IMR-90 (cell line): ENCODE measurements at regions not wholly inside any gene's neighbourhood (a gene's known extent, or its start where the extent isn't known, plus 50 kb on each side); places are given as distances from the start of the nearest gene placed in this dataset.

Experiments used
- ATAC-seq: fragments of 200-7000 bp; cut with Tn5 transposase; 2 replicates; pipeline ENCODE4 v1.9.1; 2020; ENCODE audit warnings: low read depth, mild to moderate bottlenecking, moderate library complexity
- BruUV-seq: library from RNA; stranded (reverse); fragments of 400-500 nt; replicated peaks from 2 replicates; lab custom pipeline; 2021; lab: Mats Ljungman, UMichigan
- CTCF ChIA-PET: fragments of 300-600 bp; formaldehyde crosslinking; extraction: SDS; loops from one replicate; lab custom pipeline; 2021; ENCODE audit warnings: antibody characterized with exemption; lab: Yijun Ruan, JAX
- POLR2A ChIA-PET: fragments of 300-600 bp; sonication (Branson Sonifier 250); formaldehyde crosslinking; loops from one replicate; lab custom pipeline; 2022; ENCODE audit warnings: antibody characterized with exemption; ENCODE audit not compliant: unreplicated experiment; lab: Charles Lee
- DNase-seq: peaks from one replicate; pipeline ENCODE4 v3.0.0; 2013
- H2AFZ ChIP-seq: replicated peaks from 2 replicates; pipeline ENCODE3; 2013; ENCODE audit warnings: low read length, mild to moderate bottlenecking; ENCODE audit not compliant: poor library complexity
- H2AK5ac ChIP-seq: 2 replicates; pipeline ENCODE4 v1.6.1; 2013; ENCODE audit warnings: low read depth, low read length, inconsistent platforms
- H2AK9ac ChIP-seq: replicated peaks from 2 replicates; pipeline ENCODE3; 2013; ENCODE audit warnings: mild to moderate bottlenecking, low read depth, low read length, moderate library complexity; ENCODE audit not compliant: poor library complexity
- H2BK120ac ChIP-seq: 2 replicates; pipeline ENCODE4 v1.6.1; 2013; ENCODE audit warnings: low read depth, low read length, inconsistent platforms
- H2BK15ac ChIP-seq: 3 replicates; pipeline ENCODE4 v1.6.1; 2013; ENCODE audit warnings: low read depth, low read length, inconsistent platforms
- H2BK20ac ChIP-seq: 2 replicates; pipeline ENCODE4 v1.6.1; 2013; ENCODE audit warnings: low read depth, mild to moderate bottlenecking, inconsistent platforms, low read length, moderate library complexity
- H2BK5ac ChIP-seq: 2 replicates; pipeline ENCODE4 v1.6.1; 2013; ENCODE audit warnings: mild to moderate bottlenecking, low read depth, low read length, inconsistent platforms; ENCODE audit not compliant: poor library complexity, severe bottlenecking
- H3K14ac ChIP-seq: replicated peaks from 2 replicates; pipeline ENCODE4 v1.6.1; 2013; ENCODE audit warnings: low read depth, low read length, inconsistent platforms
- H3K18ac ChIP-seq: 2 replicates; pipeline ENCODE4 v1.6.1; 2013; ENCODE audit warnings: low read depth, low read length, control low read depth
- H3K23ac ChIP-seq: 2 replicates; pipeline ENCODE4 v1.6.1; 2013; ENCODE audit warnings: low read depth, low read length, inconsistent platforms
- H3K27ac ChIP-seq: 2 replicates; pipeline ENCODE4 v1.5.1; 2013; ENCODE audit warnings: mild to moderate bottlenecking, control low read depth, low read length; ENCODE audit not compliant: insufficient read depth
- H3K27me3 ChIP-seq: 2 replicates; pipeline ENCODE4 v1.6.1; 2013; ENCODE audit warnings: low read length; ENCODE audit not compliant: control insufficient read depth, insufficient read depth
- H3K36me3 ChIP-seq: 2 replicates; pipeline ENCODE4 v1.6.1; 2013; ENCODE audit warnings: low read length, mixed read lengths; ENCODE audit not compliant: control insufficient read depth, insufficient read depth
- H3K4ac ChIP-seq: 2 replicates; pipeline ENCODE4 v1.6.1; 2013; ENCODE audit warnings: low read depth, low read length, inconsistent platforms
- H3K4me1 ChIP-seq: 2 replicates; pipeline ENCODE4 v1.6.1; 2013; ENCODE audit warnings: low read length, mixed read lengths; ENCODE audit not compliant: control insufficient read depth, insufficient read depth
- H3K4me2 ChIP-seq: 2 replicates; pipeline ENCODE4 v1.6.1; 2013; ENCODE audit warnings: low read depth, mild to moderate bottlenecking, control low read depth, low read length, moderate library complexity
- H3K4me3 ChIP-seq: 2 replicates; pipeline ENCODE4 v1.5.1; 2013; ENCODE audit warnings: low read depth, mild to moderate bottlenecking, control low read depth, low read length, moderate library complexity; ENCODE audit not compliant: insufficient read depth
- H3K56ac ChIP-seq: 2 replicates; pipeline ENCODE4 v1.6.1; 2013; ENCODE audit warnings: low read length, inconsistent platforms; ENCODE audit not compliant: insufficient read depth; ENCODE audit errors: extremely low read depth
- H3K79me1 ChIP-seq, 2 experiments: 2 replicates each; pipeline ENCODE4 v1.6.1; 2013; ENCODE audit warnings: low read length in 2 of 2, inconsistent platforms in 1 of 2, low read depth in 1 of 2
- H3K9ac ChIP-seq: 2 replicates; pipeline ENCODE4 v1.6.1; 2013; ENCODE audit warnings: low read depth, low read length, control low read depth
- H3K9me1 ChIP-seq: 2 replicates; pipeline ENCODE4 v1.6.1; 2013; ENCODE audit warnings: low read length, inconsistent platforms; ENCODE audit not compliant: insufficient read depth
- H3K9me3 ChIP-seq: 2 replicates; pipeline ENCODE4 v1.6.1; 2013; ENCODE audit warnings: low read length; ENCODE audit not compliant: control insufficient read depth, insufficient read depth
- H4K20me1 ChIP-seq: 2 replicates; pipeline ENCODE4 v1.6.1; 2013; ENCODE audit warnings: low read length, inconsistent platforms; ENCODE audit not compliant: insufficient read depth
- H4K5ac ChIP-seq: 2 replicates; pipeline ENCODE4 v1.6.1; 2013; ENCODE audit warnings: mild to moderate bottlenecking, low read depth, low read length, control low read depth
- H4K8ac ChIP-seq, 2 experiments: 2 replicates each; pipeline ENCODE4 v1.6.1; 2013; ENCODE audit warnings: low read depth in 2 of 2, low read length in 2 of 2, control low read depth in 1 of 2, inconsistent platforms in 1 of 2
- H4K91ac ChIP-seq: 2 replicates; pipeline ENCODE4 v1.6.1; 2013; ENCODE audit warnings: low read depth, low read length, inconsistent platforms; ENCODE audit not compliant: insufficient read depth
- BHLHE40 ChIP-seq: fragments of 150-350 bp; IDR thresholded peaks from 2 replicates; pipeline ENCODE4 v1.6.1; 2016; ENCODE audit warnings: mild to moderate bottlenecking, low read depth, low read length
- CHD1 ChIP-seq: IDR thresholded peaks from 2 replicates; pipeline ENCODE4 v1.6.1; 2012; ENCODE audit warnings: low read depth, low read length, improper control_type of control experiment
- MAZ ChIP-seq: IDR thresholded peaks from 2 replicates; pipeline ENCODE4 v1.6.1; 2012; ENCODE audit warnings: low read depth, mild to moderate bottlenecking, low read length, improper control_type of control experiment, moderate library complexity, borderline replicate concordance
- NFE2L2 ChIP-seq: fragments of 150-350 bp; IDR thresholded peaks from 2 replicates; pipeline ENCODE4 v1.6.1; 2016; ENCODE audit warnings: low read depth, mild to moderate bottlenecking, low read length
- POLR2A ChIP-seq: IDR thresholded peaks from 2 replicates; pipeline ENCODE4 v1.6.1; 2012; ENCODE audit warnings: mild to moderate bottlenecking, low read depth, low read length
- RFX5 ChIP-seq: IDR thresholded peaks from 2 replicates; pipeline ENCODE4 v1.8.0; 2012; ENCODE audit warnings: low read depth, mild to moderate bottlenecking, low read length, moderate library complexity
- SMC3 ChIP-seq: fragments of 150-350 bp; IDR thresholded peaks from 2 replicates; pipeline ENCODE4 v1.6.1; 2016; ENCODE audit warnings: low read depth, mild to moderate bottlenecking, antibody characterized with exemption, low read length, moderate library complexity
- WGBS, 2 experiments: methylation state at CpG; one replicate each; pipeline versions ENCODE4 v1.1.5 to v1.1.7; 2013; ENCODE audit warnings: missing lambda C conversion rate in 2 of 2; ENCODE audit not compliant: insufficient read length in 1 of 2; ENCODE audit errors: extremely low coverage in 2 of 2; 5-methylcytosine and 5-hydroxymethylcytosine counted together
- dilution Hi-C: fragments of 300-500 bp; cut with HindIII; formaldehyde crosslinking; loops from one replicate; pipeline ENCODE4 v1.14.3; 2018; ENCODE audit warnings: low sequenced_read_pairs; ENCODE audit not compliant: unreplicated experiment
- in situ Hi-C: fragments of 300-500 bp; cut with MboI; formaldehyde crosslinking; loops from 3 replicates; pipeline ENCODE4 v1.14.3; 2019; ENCODE audit warnings: low sequenced_read_pairs, inconsistent platforms, mixed read lengths
- intact Hi-C: fragments of 100-400 bp; cut with micrococcal nuclease; formaldehyde crosslinking; loops from 2 replicates; pipeline ENCODE4 v1.10.0; 2022
- TF ChIP-seq, protein P1 (sequence below): fragments of 150-350 bp; IDR thresholded peaks from 2 replicates; pipeline ENCODE4 v1.6.1; 2016; ENCODE audit warnings: low read depth, mild to moderate bottlenecking, low read length, moderate library complexity, borderline replicate concordance

DNA sequence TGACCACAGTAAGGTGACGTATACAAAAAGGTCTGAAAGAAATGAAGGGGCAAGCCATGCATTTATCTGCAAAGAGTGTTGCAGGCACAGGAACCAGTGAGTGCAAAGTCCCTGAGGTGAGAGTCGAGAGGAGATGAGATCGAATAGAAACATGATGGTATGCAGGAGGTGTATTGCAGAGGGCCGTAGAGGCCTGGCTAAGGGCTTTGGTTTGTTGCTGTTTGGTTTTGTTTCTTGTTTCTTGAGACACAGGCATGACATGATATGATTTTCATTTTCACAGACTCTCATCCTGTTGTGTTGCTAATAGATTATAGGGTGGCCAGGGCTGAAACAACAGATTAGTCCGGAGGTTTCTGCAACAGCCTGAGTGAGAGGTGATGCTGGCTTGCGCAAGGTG lies 80.4 kb downstream of the HSPH1 start:
- Histone ChIP-seq H3K4ac (no peak overlapping the region), H2AK5ac (no peak overlapping the region), H3K4me1 (no peaks in the 10 kb centered on the region), H2AK9ac (no peak overlapping the region), H3K23ac (no peak overlapping the region), H2BK120ac (no peak overlapping the region), H3K79me1 (no peaks in the 10 kb centered on the region), H2BK15ac (no peak overlapping the region), H4K20me1 (no peaks in the 10 kb centered on the region), H3K9me3 (no peaks in the 10 kb centered on the region), H3K36me3 (no peaks in the 10 kb centered on the region), H2BK20ac (no peak overlapping the region), H4K8ac (no peak overlapping the region), H2AFZ (no peak overlapping the region), H4K5ac (no peak overlapping the region), H2BK5ac (no peak overlapping the region), H3K27me3 (peaks cover 30% of the 10 kb centered on the region), H3K4me2 (no peak overlapping the region), H3K27ac (no peak overlapping the region), H3K4me3 (no peak overlapping the region), H3K14ac (no peak overlapping the region), H3K18ac (no peak overlapping the region), H3K9ac (no peak overlapping the region), H3K56ac (no peak overlapping the region), H3K9me1 (no peaks in the 10 kb centered on the region), H4K91ac (no peak overlapping the region)
- 60% methylated on average over 2 of the region's 6 CpGs; no CpG with 5 or more reads in 1 of the 2 experiments for WGBS, 2 experiments
- DNase-seq (no peak), ATAC-seq (no peak)
- no peak for TF ChIP-seq CHD1
- TF ChIP-seq, protein P1, sequence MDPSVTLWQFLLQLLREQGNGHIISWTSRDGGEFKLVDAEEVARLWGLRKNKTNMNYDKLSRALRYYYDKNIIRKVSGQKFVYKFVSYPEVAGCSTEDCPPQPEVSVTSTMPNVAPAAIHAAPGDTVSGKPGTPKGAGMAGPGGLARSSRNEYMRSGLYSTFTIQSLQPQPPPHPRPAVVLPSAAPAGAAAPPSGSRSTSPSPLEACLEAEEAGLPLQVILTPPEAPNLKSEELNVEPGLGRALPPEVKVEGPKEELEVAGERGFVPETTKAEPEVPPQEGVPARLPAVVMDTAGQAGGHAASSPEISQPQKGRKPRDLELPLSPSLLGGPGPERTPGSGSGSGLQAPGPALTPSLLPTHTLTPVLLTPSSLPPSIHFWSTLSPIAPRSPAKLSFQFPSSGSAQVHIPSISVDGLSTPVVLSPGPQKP = no peak
- no peak for TF ChIP-seq NFE2L2
- no peak for TF ChIP-seq SMC3
- no peak for TF ChIP-seq MAZ
- no peak for TF ChIP-seq RFX5
- no peak for TF ChIP-seq BHLHE40
- TF ChIP-seq POLR2A = no peak
- in situ Hi-C loops (no loop called here), dilution Hi-C loops (no loop called here), intact Hi-C loops (no loop called here)
- BruUV-seq = no TSS peak
- ChIA-PET POLR2A (no interaction called here), CTCF (no interaction called here)
